ENCODE measurements at regions not wholly inside any gene's neighbourhood (a gene's known extent, or its start where the extent isn't known, plus 50 kb on each side); places are given as distances from the start of the nearest gene placed in this dataset.

- no peak for DNase-seq (ENCODE audit: extremely low read depth in 1 of 2, low read depth in 1 of 2)
Measured at GRCh38 chr1:163874070-163874469, 552.3 kb downstream of the NUF2 start.

- no peak for DNase-seq (ENCODE audit: extremely low read depth in 1 of 2, low read depth in 1 of 2)
Measured at GRCh38 chr1:163875200-163875926, 553.6 kb downstream of the NUF2 start.

- no peak for DNase-seq (ENCODE audit: extremely low read depth in 1 of 2, low read depth in 1 of 2)
Measured at GRCh38 chr1:163875927-163876320, 554.2 kb downstream of the NUF2 start.

- no peak for DNase-seq (ENCODE audit: extremely low read depth in 1 of 2, low read depth in 1 of 2)
Measured at GRCh38 chr1:163876546-163876945, 554.8 kb downstream of the NUF2 start.

- DNase-seq (ENCODE audit: extremely low read depth in 1 of 2, low read depth in 1 of 2) = no peak
Measured at GRCh38 chr1:163877016-163877415, 555.3 kb downstream of the NUF2 start.

- DNase-seq (ENCODE audit: extremely low read depth in 1 of 2, low read depth in 1 of 2) = no peak
Measured at GRCh38 chr1:163885510-163885909, 563.8 kb downstream of the NUF2 start.

GRCh38 chr1:163896001-163896400 is 574.2 kb downstream of the NUF2 start:
- DNase-seq (ENCODE audit: extremely low read depth in 1 of 2, low read depth in 1 of 2) = no peak

GRCh38 chr1:163897412-163898155 is 575.8 kb downstream of the NUF2 start:
- no peak for DNase-seq (ENCODE audit: extremely low read depth in 1 of 2, low read depth in 1 of 2)

GRCh38 chr1:163906283-163906682 is 584.5 kb downstream of the NUF2 start:
- no peak for DNase-seq (ENCODE audit: extremely low read depth in 1 of 2, low read depth in 1 of 2)

GRCh38 chr1:163912170-163912884 is 590.6 kb downstream of the NUF2 start:
- DNase-seq (ENCODE audit: extremely low read depth in 1 of 2, low read depth in 1 of 2) = no peak

GRCh38 chr1:163914785-163915413 is 593.1 kb downstream of the NUF2 start:
- no peak for DNase-seq (ENCODE audit: extremely low read depth in 1 of 2, low read depth in 1 of 2)

GRCh38 chr1:163922743-163923201 is 601.0 kb downstream of the NUF2 start:
- DNase-seq (ENCODE audit: extremely low read depth in 1 of 2, low read depth in 1 of 2) = no peak

GRCh38 chr1:163924041-163924440 is 602.3 kb downstream of the NUF2 start:
- DNase-seq (ENCODE audit: extremely low read depth in 1 of 2, low read depth in 1 of 2) = no peak

- DNase-seq (ENCODE audit: extremely low read depth in 1 of 2, low read depth in 1 of 2) = no peak
Measured at GRCh38 chr1:163927493-163927892, 605.7 kb downstream of the NUF2 start.

- no peak for DNase-seq (ENCODE audit: extremely low read depth in 1 of 2, low read depth in 1 of 2)
Measured at GRCh38 chr1:163928069-163928468, 606.3 kb downstream of the NUF2 start.

GRCh38 chr1:163928651-163929050 is 606.9 kb downstream of the NUF2 start:
- no peak for DNase-seq (ENCODE audit: extremely low read depth in 1 of 2, low read depth in 1 of 2)

GRCh38 chr1:163932901-163933300 is 611.1 kb downstream of the NUF2 start:
- DNase-seq (ENCODE audit: extremely low read depth in 1 of 2, low read depth in 1 of 2) = no peak

GRCh38 chr1:163933437-163933836 is 611.7 kb downstream of the NUF2 start:
- no peak for DNase-seq (ENCODE audit: extremely low read depth in 1 of 2, low read depth in 1 of 2)

- DNase-seq (ENCODE audit: extremely low read depth in 1 of 2, low read depth in 1 of 2) = no peak
Measured at GRCh38 chr1:163935738-163936374, 614.1 kb downstream of the NUF2 start.

- DNase-seq (ENCODE audit: extremely low read depth in 1 of 2, low read depth in 1 of 2) = no peak
Measured at GRCh38 chr1:163959622-163960021, 599.4 kb upstream of the PBX1 start.

GRCh38 chr1:163970151-163970550 is 588.8 kb upstream of the PBX1 start:
- DNase-seq (ENCODE audit: extremely low read depth in 1 of 2, low read depth in 1 of 2) = no peak

Data from stimulated activated CD8-positive, alpha-beta memory T cell treated with anti-CD3 and anti-CD28 coated beads, Interleukin-7, amount 100 ng/mL, for 48 hours (primary cell).